HEK293 (cell line): ENCODE measurements at regions not wholly inside any gene's neighbourhood (a gene's known extent, or its start where the extent isn't known, plus 50 kb on each side); places are given as distances from the start of the nearest gene placed in this dataset.

ENCODE experiments used
- SP2 ChIP-seq: fragments of 450-650 bp; formaldehyde crosslinking; IDR thresholded peaks from 2 replicates; pipeline ENCODE4 v1.5.1; 2016; ENCODE audit warnings: missing biosample characterization, missing genetic modification characterization
- YY1 ChIP-seq: fragments of 450-650 bp; formaldehyde crosslinking; IDR thresholded peaks from 2 replicates; pipeline ENCODE4 v1.5.1; 2018; ENCODE audit warnings: missing biosample characterization, missing genetic modification characterization
- ZNF416 ChIP-seq: fragments of 450-650 bp; formaldehyde crosslinking; IDR thresholded peaks from 2 replicates; pipeline ENCODE4 v1.5.1; 2016; ENCODE audit warnings: missing biosample characterization, missing genetic modification characterization
- ZNF530 ChIP-seq: fragments of 450-650 bp; formaldehyde crosslinking; IDR thresholded peaks from 2 replicates; pipeline ENCODE4 v1.5.1; 2016; ENCODE audit warnings: low read depth, missing biosample characterization, missing genetic modification characterization
- TF ChIP-seq, protein P1 (sequence below): fragments of 450-650 bp; formaldehyde crosslinking; IDR thresholded peaks from 2 replicates; pipeline ENCODE4 v1.5.1; 2016; ENCODE audit warnings: missing biosample characterization, missing genetic modification characterization

DNA sequence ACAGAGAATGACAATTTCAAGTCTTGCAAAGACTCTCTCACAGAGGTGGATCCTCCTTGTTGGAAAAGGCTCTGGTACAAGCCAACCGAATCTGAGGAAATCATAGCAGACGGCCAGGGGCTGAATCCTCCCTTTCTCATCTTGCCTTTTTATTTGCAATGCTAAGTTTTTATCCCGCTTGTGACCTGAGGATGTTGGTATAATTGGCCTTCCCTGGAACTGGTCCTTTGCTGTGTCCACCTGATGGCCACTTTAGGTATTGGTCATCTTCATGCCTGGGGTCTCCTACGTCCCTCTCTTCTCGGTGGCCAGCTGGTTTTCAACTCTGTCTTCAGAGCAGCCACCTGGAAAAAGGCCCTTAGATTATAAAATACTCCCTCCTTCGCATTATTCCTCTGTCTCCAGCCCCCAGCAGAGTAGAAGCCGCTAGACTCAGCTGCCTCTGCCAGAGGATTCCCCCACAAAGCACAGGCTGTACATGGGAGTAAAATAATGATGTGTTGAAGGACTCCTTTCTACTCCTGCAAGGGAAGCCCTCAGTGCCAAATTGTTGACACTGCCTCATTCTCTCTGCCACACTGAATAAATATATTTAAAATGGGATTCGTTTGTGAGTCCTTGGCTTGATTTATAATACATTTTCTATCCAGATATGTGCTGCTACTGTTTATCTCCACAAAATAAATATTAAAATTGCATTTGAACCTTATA is 208.9 kb upstream of the CFAP20DC start:
- TF ChIP-seq, protein P1, sequence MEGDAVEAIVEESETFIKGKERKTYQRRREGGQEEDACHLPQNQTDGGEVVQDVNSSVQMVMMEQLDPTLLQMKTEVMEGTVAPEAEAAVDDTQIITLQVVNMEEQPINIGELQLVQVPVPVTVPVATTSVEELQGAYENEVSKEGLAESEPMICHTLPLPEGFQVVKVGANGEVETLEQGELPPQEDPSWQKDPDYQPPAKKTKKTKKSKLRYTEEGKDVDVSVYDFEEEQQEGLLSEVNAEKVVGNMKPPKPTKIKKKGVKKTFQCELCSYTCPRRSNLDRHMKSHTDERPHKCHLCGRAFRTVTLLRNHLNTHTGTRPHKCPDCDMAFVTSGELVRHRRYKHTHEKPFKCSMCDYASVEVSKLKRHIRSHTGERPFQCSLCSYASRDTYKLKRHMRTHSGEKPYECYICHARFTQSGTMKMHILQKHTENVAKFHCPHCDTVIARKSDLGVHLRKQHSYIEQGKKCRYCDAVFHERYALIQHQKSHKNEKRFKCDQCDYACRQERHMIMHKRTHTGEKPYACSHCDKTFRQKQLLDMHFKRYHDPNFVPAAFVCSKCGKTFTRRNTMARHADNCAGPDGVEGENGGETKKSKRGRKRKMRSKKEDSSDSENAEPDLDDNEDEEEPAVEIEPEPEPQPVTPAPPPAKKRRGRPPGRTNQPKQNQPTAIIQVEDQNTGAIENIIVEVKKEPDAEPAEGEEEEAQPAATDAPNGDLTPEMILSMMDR (tag by site-specific recombination): no peak
- no peak for TF ChIP-seq ZNF416 (tag by site-specific recombination)
- TF ChIP-seq ZNF530 (tag by site-specific recombination): no peak
- TF ChIP-seq SP2 (tag by site-specific recombination): no peak
- TF ChIP-seq YY1 (tag by site-specific recombination): no peak
